Endometrial microvascular endothelial cells (primary cell): ENCODE measurements at regions not wholly inside any gene's neighbourhood (a gene's known extent, or its start where the extent isn't known, plus 50 kb on each side); places are given as distances from the start of the nearest gene placed in this dataset.

Source experiments
- in situ Hi-C: cut with HindIII; loops from 2 replicates; pipeline ENCODE4 v1.10.0; 2017; ENCODE audit warnings: low sequenced_read_pairs, low pct_unique_long_range_greater_than_20kb; ENCODE audit errors: inconsistent ontology term

DNA sequence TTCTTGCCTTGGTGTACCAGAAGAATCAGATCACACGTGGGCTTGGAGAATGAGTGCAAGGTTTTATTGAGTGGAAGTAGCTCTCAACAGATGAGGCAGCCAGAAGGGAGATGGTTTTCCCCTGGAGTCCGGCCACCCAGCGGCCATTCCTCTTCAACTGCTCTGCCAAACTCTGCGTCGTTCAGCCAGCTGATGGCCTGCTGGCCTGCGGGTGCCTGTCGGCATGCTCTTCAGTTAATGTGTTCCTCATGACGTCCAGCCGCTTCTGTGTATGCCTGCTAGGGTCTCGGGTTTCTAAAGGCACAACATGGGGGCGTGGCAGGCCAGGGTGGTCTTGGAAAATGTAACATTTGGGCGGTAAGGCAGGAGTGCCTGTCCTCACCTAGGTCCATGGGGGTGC, 487.9 kb upstream of the LRRC4C start:
- in situ Hi-C loops: no loop called here

DNA sequence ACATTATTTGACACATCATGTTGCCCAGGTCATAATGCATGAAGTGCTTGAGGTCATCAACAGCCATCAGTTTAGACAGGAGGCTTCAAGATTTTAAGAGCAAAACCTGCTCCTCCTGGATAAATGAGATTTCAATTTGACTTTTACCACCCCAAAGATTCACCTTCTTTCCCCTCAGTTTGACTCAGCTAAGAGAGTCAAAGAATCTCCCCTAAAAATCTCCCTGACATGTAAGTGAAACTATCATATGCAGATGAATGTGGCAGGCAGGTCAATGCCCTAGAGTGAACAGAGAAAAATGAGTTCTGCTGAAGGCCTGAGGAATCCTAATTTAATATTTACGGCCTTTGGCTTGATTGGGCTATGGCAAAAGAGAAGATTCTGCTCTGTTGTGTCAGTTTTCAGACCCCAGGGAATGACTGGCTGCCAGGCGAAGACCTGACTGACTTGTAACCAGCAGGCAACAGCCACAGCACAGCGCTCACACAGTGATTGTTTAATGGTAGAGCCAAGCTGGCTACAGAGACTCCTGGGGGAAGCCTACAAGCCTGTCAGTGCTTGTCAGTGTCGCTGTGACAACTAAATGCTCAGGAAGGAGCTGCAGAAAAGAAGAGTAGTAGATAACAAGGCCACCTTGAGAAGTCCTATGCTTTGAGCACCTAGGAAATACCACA, 491.2 kb upstream of the LRRC4C start:
- in situ Hi-C loops: no loop called here

DNA sequence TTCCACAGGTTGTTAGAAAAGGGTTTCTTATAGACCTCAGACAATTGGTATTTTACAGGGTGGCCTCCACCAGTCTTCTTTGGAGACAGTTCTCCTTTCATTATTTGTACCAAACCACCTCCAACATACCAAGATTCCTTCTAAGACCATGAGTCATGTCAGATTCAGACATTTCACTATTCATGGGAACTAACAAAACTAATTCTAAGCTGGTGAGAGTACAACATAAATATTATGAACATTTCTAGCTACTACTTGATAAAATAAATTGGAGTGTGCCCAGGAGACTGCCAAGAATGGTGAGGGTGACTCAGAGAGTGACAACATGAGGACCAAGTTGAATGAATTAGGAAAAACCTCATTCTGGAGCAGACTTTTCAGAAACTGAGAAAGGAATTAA, 494.6 kb upstream of the LRRC4C start:
- in situ Hi-C loops: no loop called here

DNA sequence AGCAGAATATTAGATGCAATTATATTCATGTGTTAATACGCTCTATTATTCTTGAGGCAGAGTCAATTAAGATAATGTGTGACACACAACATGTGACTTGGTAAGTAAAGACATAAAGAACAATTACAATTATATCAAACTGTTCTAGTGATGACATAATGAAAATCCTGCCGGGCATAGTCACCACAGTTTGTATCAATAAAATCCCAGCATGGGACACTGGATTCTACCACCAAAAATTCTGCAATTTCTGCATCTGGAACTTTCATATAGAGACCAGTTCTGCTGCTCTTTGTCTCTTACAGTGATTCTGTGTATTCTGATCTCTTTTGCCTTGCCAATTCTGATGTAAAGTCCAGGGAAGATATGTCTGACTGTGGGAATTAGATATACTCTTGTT, 495.6 kb upstream of the LRRC4C start:
- in situ Hi-C loops: no loop called here

DNA sequence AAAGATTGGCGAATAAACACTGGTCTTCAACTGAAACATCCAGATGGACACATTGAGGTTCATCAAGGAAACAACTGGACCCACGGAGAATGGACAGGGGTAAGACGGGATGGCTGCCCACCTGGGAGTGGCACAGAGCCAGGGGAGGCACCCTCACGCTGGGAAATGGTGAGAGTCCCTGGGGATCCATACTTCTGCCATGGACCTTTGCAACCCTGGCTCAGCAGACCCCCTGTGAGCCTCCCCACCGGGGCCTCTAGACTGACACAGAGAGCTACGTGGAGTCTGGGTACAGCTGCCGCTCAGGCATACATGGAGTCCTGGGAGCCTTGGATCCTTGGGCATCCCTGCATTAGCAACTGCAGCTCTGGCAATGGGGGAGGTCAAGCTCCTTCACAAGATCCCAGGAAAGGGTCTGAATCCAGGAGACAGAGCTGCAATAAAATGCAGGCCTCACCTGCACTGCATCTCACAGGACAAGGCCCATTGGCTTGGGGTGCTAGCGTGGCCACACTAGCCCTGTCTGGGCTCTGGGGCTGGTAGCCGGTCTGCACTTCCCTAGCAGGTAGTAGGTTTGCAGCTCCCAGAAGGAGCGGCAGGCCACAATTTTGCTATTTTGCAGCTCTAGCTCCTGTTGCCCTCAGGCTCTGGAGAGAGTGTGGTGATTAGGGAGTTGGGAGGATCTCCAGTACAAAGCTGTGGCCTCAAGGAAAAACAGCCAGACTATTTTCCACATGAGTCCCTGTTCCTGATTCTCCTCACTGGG, 496.4 kb upstream of the LRRC4C start:
- in situ Hi-C loops: no loop called here

DNA sequence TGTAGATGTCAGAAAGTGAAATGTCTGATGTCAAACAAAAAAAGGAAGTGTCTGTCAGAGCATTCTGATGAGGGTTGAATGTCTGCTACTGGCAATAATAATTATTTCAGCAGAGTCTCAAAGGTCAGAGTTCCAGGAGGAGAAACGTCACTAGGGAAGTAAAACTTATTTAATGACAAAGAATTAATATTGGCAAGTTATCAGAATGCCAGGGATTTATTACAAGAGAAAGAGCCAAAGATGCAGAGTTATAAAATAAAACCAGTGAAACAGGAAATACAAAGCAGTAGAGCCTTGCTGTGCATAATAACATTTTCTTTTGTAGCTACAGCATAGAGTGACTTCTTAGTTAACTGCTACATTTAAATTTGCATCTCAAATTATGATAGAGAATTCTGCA, 504.0 kb upstream of the LRRC4C start:
- in situ Hi-C loops: no loop called here

DNA sequence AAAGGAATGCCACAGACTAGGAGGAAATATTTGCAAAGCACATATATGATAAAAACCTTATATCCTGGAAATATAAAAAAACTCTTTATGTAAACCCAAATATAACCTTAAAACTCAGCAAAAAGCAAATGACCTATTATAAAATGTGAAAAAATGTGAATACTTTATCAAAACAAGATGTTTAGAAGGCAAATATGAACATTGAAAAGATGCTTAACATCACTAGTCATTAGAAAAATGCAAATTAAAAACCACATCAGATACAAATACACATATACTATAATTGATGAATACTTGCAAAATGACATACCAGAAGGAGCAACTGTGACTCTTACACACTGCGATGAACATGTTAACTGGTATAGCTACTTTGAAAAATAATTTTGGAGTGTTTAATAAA, 511.2 kb upstream of the LRRC4C start:
- in situ Hi-C loops: no loop called here

DNA sequence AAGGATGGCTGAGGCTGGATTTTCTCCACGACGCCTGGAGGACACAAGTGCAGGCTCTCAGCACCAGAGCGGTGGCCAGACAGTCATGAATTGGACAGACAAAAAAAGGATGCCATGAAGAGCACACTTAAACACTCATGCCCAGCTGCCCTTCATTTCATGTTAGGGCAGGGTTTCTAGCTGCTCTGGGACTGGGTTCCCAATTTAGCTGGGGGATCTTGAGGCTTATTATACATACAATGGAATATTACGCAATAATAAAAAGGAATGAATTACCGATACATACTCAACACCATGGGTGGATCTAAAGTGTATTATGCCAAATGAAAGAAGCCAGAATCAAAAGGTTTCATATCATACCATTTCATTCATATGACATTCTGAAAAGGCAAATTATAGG, 512.1 kb upstream of the LRRC4C start:
- in situ Hi-C loops: no loop called here

DNA sequence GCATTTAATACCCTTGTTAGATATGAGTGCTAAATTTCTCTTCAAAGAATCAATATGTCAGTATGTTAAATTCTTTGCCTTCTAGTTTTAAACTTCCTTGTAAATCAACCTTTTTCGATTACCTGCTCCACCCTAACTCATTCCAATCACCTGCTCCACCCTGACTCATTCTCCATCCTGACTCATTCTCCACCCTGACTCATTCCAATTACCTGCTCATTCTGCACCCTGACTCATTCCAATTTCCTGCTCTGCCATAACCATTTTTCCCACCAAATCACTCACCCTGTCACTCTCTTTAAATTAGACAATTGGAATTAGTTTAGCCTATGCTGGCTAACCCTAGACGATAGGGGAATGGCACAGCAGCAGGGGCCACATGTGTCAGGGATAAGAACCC, 519.5 kb upstream of the LRRC4C start:
- in situ Hi-C loops: no loop called here

DNA sequence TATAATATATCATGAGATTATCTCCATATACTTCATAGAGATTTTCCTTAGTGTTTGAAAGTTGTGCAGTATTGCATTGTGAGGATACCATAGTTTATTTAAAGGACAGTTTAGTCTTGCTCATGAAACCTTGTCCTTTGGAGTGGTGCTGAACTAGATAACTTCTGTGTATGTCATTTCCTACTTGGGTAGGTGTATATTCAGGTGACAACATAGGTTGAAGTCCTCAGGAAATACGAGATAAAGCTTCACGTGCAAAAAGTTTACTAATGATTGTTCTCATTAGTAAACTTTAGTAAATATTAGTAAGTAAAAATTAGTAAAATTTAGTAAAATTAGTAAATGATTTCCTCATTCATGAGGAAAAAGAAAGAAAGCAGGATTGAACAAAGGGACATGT, 521.3 kb upstream of the LRRC4C start:
- in situ Hi-C loops: no loop called here

DNA sequence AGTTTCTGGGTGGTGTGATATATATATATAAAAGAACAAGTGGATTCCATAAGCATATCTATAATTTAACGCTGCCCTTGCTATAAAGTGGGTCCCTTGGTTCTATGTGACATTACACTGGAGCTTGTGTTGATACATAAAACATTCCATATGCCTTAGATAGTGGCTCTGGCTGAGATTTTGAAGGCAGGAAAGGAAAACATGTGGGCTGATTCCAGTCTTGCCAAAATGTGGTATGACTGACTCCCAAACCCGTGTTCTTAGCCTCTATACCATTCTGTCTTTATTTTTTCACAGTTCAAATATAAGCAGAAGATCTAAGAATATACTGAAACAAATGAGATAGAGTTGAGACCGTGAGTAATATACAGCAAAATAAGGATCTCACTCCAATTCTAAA, 522.8 kb upstream of the LRRC4C start:
- in situ Hi-C loops: no loop called here

DNA sequence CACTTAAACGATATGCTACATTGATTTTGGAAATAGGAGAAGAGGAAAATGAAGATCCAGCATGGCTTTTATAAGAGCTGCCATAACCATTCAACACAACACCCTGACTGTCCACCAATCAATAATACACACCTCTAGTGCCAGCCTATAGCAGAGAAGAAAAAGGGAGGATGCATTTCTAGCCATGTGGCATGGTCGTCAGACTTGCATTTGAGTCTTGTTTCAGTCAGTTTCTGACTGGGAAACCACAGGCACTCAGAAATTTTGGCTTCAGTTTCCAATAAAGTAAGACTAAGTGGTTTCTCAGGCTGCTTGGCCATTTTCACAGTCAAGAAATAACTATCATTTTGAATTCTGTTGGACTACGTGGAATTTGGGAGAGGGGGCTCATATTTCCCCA, 523.5 kb upstream of the LRRC4C start:
- in situ Hi-C loops: no loop called here

DNA sequence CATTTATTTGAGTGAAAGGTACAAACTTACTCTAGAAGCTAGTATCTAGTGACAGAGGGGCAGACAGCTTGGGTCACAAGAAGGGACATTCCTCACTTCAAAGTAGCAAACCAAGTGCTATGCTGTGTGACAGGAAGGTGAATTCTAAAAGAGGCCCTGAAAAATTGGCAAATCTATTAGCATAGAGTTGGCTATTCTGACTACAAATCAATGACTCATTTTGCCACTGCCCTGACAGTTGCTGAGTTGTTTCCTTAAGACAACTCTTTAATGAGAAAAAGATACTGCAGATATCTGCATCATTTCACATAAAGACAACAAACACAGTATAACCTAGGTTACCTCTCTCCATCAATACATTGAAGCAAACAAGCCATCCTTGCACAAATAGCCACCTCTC, 524.0 kb upstream of the LRRC4C start:
- in situ Hi-C loops: no loop called here

DNA sequence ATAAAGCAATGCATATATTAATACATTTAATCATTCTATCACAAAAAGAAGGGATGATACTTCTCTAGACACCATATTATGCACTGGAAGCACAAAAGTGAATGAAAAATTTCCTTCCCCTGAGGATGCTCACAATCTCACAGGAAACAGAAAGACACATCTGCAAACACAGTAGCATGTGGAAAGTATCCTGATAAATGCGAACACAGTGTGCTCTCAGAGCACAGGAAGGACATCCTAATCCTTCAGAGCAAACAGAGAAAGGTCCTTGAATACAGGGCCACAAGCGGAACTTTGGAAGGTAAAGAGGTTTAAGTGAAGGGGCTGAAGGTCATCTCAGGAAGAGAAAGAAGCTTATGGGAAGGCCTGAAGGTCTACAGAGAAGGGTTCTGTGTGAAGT, 524.6 kb upstream of the LRRC4C start:
- in situ Hi-C loops: no loop called here

DNA sequence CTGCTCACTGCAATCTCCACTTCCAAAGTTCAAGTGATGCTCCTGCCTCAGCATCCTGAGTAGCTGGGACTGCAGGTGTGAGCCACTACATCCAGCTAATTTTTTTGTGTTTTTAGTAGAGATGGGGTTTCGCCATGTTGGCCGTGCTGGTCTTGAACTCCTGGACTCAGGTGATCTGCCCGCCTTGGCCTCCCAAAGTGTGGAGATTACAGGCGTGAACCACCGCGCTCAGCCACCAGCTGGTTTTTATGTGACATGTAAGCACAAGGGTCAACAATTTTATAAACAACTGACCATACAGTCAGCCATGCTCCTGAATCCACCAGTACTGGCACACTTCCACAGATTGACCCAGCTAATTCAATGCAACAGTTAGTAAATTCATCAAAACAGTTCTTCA, 526.3 kb upstream of the LRRC4C start:
- in situ Hi-C loops: no loop called here

DNA sequence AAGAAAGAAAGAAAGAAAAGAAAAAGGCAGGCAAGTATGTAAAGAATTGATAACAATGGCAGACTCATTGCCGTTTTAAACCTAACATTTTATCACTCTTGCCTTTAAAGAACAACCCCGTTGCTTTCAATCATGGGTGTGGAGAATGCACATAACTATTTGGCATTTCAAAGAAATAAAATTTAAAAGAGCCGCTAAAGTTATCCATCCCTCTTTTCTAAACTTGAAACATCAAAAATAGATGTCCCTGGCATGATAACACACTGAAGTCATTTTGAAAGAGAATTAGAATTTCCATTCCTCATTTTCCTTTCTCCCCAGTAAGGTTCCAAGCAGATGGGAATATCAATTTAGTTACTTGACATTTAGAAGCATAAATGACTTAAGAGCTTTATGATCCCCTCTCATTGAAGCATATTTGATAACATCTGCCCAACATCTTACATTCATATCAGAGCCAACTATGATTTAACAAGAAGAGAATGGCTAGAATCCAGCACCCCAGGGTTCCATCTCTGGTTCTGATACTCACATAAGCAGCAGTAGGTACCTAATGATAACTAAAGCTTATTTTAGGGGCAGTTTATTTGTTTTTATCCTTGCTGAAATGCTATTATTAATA, 529.6 kb upstream of the LRRC4C start:
- in situ Hi-C loops: no loop called here

DNA sequence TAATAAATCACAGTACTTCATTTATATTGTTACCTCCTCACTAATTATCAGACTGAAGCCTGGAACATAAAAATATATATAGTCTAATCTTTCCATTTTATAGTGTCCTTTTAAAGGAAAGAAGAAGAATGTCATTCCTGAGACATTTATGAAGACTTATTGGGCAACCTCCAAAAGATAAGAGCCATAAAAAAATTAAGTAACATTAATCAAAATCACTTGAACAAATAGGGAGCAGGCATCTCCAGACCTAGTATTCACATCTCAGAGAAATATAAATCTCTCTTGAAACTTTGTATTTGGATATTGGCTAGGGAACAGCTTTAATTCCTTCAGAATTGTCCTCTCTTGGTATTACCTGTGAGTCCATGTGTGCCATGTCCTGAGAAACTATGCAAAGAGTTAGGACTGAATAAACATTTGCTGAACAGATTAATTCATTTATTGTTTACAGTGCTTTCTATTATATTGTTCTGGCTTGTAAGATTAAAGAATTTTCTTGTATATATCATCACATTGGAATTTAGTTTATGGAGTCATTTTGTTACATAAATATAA, 530.5 kb upstream of the LRRC4C start:
- in situ Hi-C loops: no loop called here

DNA sequence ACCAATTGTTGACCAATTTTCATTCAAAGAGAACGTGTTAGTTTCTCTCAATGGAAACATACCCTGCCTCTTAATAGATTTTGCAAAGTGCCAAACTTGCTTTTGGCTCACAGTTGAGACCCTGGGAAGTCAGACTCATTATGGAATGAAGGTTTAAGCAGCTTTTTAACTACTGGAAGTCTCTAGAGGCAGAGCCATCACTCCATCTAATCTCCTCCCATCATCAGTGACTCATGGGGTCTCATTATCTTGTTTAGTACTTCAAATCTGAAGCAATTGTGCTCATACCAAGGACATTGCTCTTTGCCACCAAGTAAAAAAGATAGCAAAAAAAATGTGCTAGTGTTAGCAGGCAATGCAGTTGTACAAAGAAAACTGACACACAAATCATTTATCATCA, 537.1 kb upstream of the LRRC4C start:
- in situ Hi-C loops: no loop called here

DNA sequence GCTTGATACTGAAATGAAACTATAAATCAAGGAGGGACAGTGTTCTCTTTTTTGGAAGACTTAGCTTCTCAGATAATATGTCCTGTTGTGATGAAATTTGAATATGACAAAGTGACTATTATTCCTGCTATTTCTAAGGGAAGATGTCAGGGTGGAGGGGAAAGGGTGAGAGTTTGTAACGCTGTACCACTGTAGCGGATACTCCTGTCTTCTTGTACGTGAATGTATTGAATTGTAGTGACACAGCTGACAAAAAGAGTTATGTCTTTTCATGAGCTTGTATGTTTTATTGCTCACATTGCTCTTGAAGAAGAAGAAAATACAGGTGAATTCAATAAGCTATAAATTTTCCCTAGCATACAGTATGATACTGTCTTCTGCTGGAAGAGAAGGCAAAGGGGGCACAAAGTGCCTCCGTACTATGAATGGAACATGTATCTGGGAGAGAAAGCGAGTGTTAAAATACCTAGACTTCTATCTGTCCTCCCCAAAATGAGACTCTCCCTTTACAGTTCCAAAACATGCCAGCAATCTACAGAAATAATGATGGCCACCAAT, 538.5 kb upstream of the LRRC4C start:
- in situ Hi-C loops: no loop called here

DNA sequence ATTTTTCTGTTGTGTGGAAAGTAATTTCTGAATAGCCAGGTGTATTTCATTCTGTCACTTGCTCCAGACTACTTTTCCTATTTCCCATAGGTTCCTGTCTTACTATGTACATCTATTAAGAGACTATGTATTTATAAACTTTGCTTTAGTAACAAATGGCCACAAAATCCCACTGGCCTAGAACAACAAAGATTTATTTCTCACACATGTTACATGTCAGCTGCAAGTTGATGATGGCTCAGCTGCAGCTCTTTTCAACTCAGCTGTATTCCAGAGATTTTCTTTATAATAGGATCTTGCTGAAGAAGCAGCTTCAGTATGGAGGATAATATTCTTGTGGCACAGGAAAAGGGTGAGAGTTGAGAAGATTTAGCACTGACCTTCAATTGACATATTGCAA, 539.6 kb upstream of the LRRC4C start:
- in situ Hi-C loops: no loop called here
